Tibial artery (tissue), 4 donors: ENCODE measurements at regions not wholly inside any gene's neighbourhood (a gene's known extent, or its start where the extent isn't known, plus 50 kb on each side); places are given as distances from the start of the nearest gene placed in this dataset.

Experiments used
- DNase-seq, 2 donors: peaks; one replicate each; pipeline ENCODE4 v3.0.0-alpha.2; 2019
- H3K27ac ChIP-seq, 2 donors: fragments of 200-600 bp; sonication (generic) in 1 of 2; 1 replicate in 1 of 2; 2 replicates in 1 of 2; pipeline ENCODE4 v1.5.1; 2018 to 2019; ENCODE audit warnings: mild to moderate bottlenecking in 1 of 2
- H3K27me3 ChIP-seq, 2 donors: fragments of 200-600 bp; sonication (generic) in 1 of 2; one replicate each; pipeline versions ENCODE4 v1.5.1 to v1.6.0; 2016 to 2019
- H3K36me3 ChIP-seq, 3 donors: fragments of 200-600 bp; sonication (generic) in 2 of 3; one replicate each; pipeline ENCODE4 v1.5.1; 2016 to 2019; ENCODE audit warnings: mild to moderate bottlenecking in 2 of 3
- H3K4me1 ChIP-seq, 4 donors: fragments of 200-600 bp; sonication (generic) in 2 of 4; 1 replicate in 3 of 4; 2 replicates in 1 of 4; pipeline ENCODE4 v1.5.1; 2016 to 2019
- H3K4me3 ChIP-seq, 2 donors: fragments of 200-600 bp; sonication (generic) in 1 of 2; 1 replicate in 1 of 2; 2 replicates in 1 of 2; pipeline ENCODE4 v1.5.1; 2018 to 2019; ENCODE audit warnings: mild to moderate bottlenecking in 2 of 2
- H3K9me3 ChIP-seq, 3 donors: fragments of 200-600 bp; sonication (generic) in 1 of 3; one replicate each; pipeline ENCODE4 v1.5.1; 2016 to 2019
- CTCF ChIP-seq, 2 experiments: fragments of 200-600 bp in 1 of 2; fragments of 450-650 bp in 1 of 2; IDR thresholded peaks; one replicate each; pipeline ENCODE4 v1.5.1; 2017 to 2019; ENCODE audit warnings: antibody characterized with exemption in 2 of 2, mild to moderate bottlenecking in 1 of 2, moderate library complexity in 1 of 2
- intact Hi-C: fragments of 100-400 bp; cut with DNase I; formaldehyde crosslinking; loops from one replicate; pipeline ENCODE4 v1.15.0; 2023; ENCODE audit warnings: low total_unique reads

GRCh38 chr11:90661233-90661632, 438.4 kb upstream of the CHORDC1 start:
- TF ChIP-seq CTCF (IDR thresholded peaks at IDR 0.05): no peak
- DNase-seq: no peak
- Histone ChIP-seq H3K27me3 (no peaks in the 10 kb centered on the region), H3K4me3 (no peak overlapping the region), H3K4me1 (no peaks in the 10 kb centered on the region), H3K27ac (no peak overlapping the region), H3K9me3 (no peaks in the 10 kb centered on the region), H3K36me3 (no peaks in the 10 kb centered on the region)
- intact Hi-C loops: no loop called here

GRCh38 chr11:90656171-90656570, 433.3 kb upstream of the CHORDC1 start:
- no peak for TF ChIP-seq CTCF (IDR thresholded peaks at IDR 0.05)
- H3K27ac ChIP-seq: no peak overlapping the region
- no peaks in the 10 kb centered on the region for H3K9me3 ChIP-seq
- no peaks in the 10 kb centered on the region for H3K36me3 ChIP-seq
- intact Hi-C loops: no loop called here
- no peak overlapping the region for H3K4me3 ChIP-seq
- H3K4me1 ChIP-seq: no peaks in the 10 kb centered on the region
- H3K27me3 ChIP-seq: no peaks in the 10 kb centered on the region
- no peak for DNase-seq

GRCh38 chr11:90650153-90650552, 427.3 kb upstream of the CHORDC1 start:
- no peak for DNase-seq
- no peak overlapping the region for H3K4me3 ChIP-seq
- no peaks in the 10 kb centered on the region for H3K27me3 ChIP-seq
- TF ChIP-seq CTCF (IDR thresholded peaks at IDR 0.05): no peak
- no peaks in the 10 kb centered on the region for H3K9me3 ChIP-seq
- H3K36me3 ChIP-seq: no peaks in the 10 kb centered on the region
- H3K27ac ChIP-seq: no peak overlapping the region
- intact Hi-C loops: no loop called here
- no peaks in the 10 kb centered on the region for H3K4me1 ChIP-seq

GRCh38 chr11:90646706-90647105, 423.9 kb upstream of the CHORDC1 start:
- TF ChIP-seq CTCF (IDR thresholded peaks at IDR 0.05): no peak
- no peaks in the 10 kb centered on the region for H3K4me1 ChIP-seq
- H3K4me3 ChIP-seq: no peak overlapping the region
- DNase-seq: no peak
- no peaks in the 10 kb centered on the region for H3K36me3 ChIP-seq
- no peaks in the 10 kb centered on the region for H3K9me3 ChIP-seq
- no peaks in the 10 kb centered on the region for H3K27me3 ChIP-seq
- no peak overlapping the region for H3K27ac ChIP-seq
- intact Hi-C loops: no loop called here

GRCh38 chr11:90646266-90646665, 423.4 kb upstream of the CHORDC1 start:
- no peaks in the 10 kb centered on the region for H3K9me3 ChIP-seq
- H3K36me3 ChIP-seq: no peaks in the 10 kb centered on the region
- no peaks in the 10 kb centered on the region for H3K27me3 ChIP-seq
- intact Hi-C loops: no loop called here
- DNase-seq: no peak
- H3K27ac ChIP-seq: no peak overlapping the region
- H3K4me3 ChIP-seq: no peak overlapping the region
- H3K4me1 ChIP-seq: no peaks in the 10 kb centered on the region
- TF ChIP-seq CTCF (IDR thresholded peaks at IDR 0.05): no peak

GRCh38 chr11:90639461-90639993, 416.7 kb upstream of the CHORDC1 start:
- Histone ChIP-seq H3K4me1 (peaks cover 0 to 9% (median 2%) of the 10 kb centered on the region in 4 donors), H3K4me3 (no peak overlapping the region), H3K27me3 (no peaks in the 10 kb centered on the region), H3K9me3 (no peaks in the 10 kb centered on the region), H3K27ac (no peak overlapping the region), H3K36me3 (no peaks in the 10 kb centered on the region)
- DNase-seq: no peak
- intact Hi-C loops: no loop called here
- no peak for TF ChIP-seq CTCF (IDR thresholded peaks at IDR 0.05)
